ENCODE measurements at regions not wholly inside any gene's neighbourhood (a gene's known extent, or its start where the extent isn't known, plus 50 kb on each side); places are given as distances from the start of the nearest gene placed in this dataset.

- Histone ChIP-seq H3K27ac (no peak overlapping the region), H3K4me3 (no peak overlapping the region), H3K9me3 (no peaks in the 10 kb centered on the region), H3K27me3 (no peaks in the 10 kb centered on the region), H3K36me3 (no peaks in the 10 kb centered on the region), H3K4me1 (no peaks in the 10 kb centered on the region)
- DNase-seq (ENCODE audit: low spot score in 2 of 2): no peak
- TF ChIP-seq POLR2A (IDR thresholded peaks at IDR 0.05) (no peak), CTCF (IDR thresholded peaks at IDR 0.05) (no peak)
- intact Hi-C loops (cut with DNase I; ENCODE audit: low total_unique reads): no loop called here
These were observed 135.2 kb downstream of the TLE3 start for GRCh38 chr15:69962561-69962960.

- Histone ChIP-seq H3K4me1 (no peaks in the 10 kb centered on the region), H3K36me3 (no peaks in the 10 kb centered on the region), H3K4me3 (no peak overlapping the region), H3K9me3 (no peaks in the 10 kb centered on the region), H3K27me3 (no peaks in the 10 kb centered on the region), H3K27ac (no peak overlapping the region)
- intact Hi-C loops (cut with DNase I; ENCODE audit: low total_unique reads): no loop called here
- DNase-seq (ENCODE audit: low spot score in 2 of 2): no peak
- TF ChIP-seq POLR2AphosphoS5 (IDR thresholded peaks at IDR 0.05): no peak
- TF ChIP-seq CTCF (IDR thresholded peaks at IDR 0.05): no peak
- TF ChIP-seq POLR2A (IDR thresholded peaks at IDR 0.05): no peak
These were observed 134.3 kb downstream of the TLE3 start for GRCh38 chr15:69963385-69963784.

DNA sequence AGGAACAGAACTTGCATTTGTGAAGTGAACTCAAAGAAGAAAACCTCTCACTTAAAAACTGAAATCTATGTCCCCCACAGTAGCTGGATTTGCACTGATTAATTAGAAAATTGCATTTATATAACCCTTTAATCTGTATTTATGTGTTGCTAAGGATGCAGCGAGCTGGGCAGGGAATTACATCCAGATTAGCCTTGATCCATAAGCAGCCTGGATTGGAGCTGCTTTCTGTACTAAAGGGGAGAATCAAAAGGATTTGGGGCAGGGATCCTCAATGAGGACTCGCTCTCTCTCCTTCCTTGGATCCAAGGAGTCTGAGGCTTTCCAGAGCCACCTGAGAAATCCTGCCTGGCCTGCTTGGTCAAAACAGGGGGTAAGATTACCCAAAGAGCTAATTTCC lies 125.9 kb downstream of the TLE3 start:
- H3K9me3 ChIP-seq: no peaks in the 10 kb centered on the region
- no peaks in the 10 kb centered on the region for H3K4me1 ChIP-seq

GRCh38 chr15:69972436-69972835 lies 125.3 kb downstream of the TLE3 start:
- no peaks in the 10 kb centered on the region for H3K36me3 ChIP-seq
- TF ChIP-seq CTCF (IDR thresholded peaks at IDR 0.05) (no peak), POLR2A (IDR thresholded peaks at IDR 0.05) (no peak), POLR2AphosphoS5 (IDR thresholded peaks at IDR 0.05) (no peak)
- H3K4me3 ChIP-seq: no peak overlapping the region
- intact Hi-C loops (cut with DNase I; ENCODE audit: low total_unique reads): no loop called here
- no peak overlapping the region for H3K27ac ChIP-seq
- no peaks in the 10 kb centered on the region for H3K4me1 ChIP-seq
- no peaks in the 10 kb centered on the region for H3K27me3 ChIP-seq
- no peak for DNase-seq (ENCODE audit: low spot score in 2 of 2)
- H3K9me3 ChIP-seq: no peaks in the 10 kb centered on the region

More for the DNA sequence above, 125.9 kb downstream of the TLE3 start:
- no peak overlapping the region for H3K27ac ChIP-seq
- no peaks in the 10 kb centered on the region for H3K36me3 ChIP-seq
- DNase-seq (ENCODE audit: low spot score in 2 of 2): no peak
- intact Hi-C loops (cut with DNase I; ENCODE audit: low total_unique reads): no loop called here
- no peaks in the 10 kb centered on the region for H3K27me3 ChIP-seq
- TF ChIP-seq POLR2AphosphoS5 (IDR thresholded peaks at IDR 0.05) (no peak), CTCF (IDR thresholded peaks at IDR 0.05) (no peak), POLR2A (IDR thresholded peaks at IDR 0.05) (no peak)
- no peak overlapping the region for H3K4me3 ChIP-seq

DNA sequence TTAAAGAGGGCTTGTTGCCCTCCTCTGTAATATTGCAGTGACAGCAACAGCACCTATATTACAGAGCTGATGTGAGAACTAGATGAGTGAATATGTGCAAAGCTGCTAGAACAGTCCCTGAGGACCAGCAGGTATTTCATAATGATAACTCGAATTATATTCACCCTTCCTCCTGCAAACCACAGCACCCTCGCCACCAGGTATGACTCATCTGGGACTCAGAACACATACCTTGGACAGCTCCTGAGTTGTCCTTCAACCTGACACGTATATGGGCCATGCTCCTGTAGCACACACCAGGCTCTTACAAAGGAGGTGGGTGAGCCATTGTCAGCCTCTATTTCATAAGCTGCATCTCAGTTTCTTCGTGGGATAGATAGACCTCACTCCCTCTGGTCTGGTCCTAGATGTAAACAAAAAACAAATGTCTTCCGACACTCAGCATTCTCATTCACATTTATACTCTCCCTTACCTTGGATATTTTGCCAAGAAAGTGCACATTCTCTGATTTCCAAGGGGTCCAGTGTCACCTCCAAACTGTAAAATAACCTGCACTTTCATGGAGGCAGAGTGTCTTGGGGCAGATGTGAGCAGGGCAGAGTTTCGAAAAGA lies 124.5 kb downstream of the TLE3 start:
- DNase-seq (ENCODE audit: low spot score in 2 of 2): no peak
- Histone ChIP-seq H3K9me3 (no peaks in the 10 kb centered on the region), H3K27ac (no peak overlapping the region), H3K27me3 (no peaks in the 10 kb centered on the region), H3K36me3 (no peaks in the 10 kb centered on the region), H3K4me1 (no peaks in the 10 kb centered on the region), H3K4me3 (no peak overlapping the region)
- intact Hi-C loops (cut with DNase I; ENCODE audit: low total_unique reads): no loop called here
- TF ChIP-seq CTCF (IDR thresholded peaks at IDR 0.05) (no peak), POLR2AphosphoS5 (IDR thresholded peaks at IDR 0.05) (no peak), POLR2A (IDR thresholded peaks at IDR 0.05) (no peak)
